Epithelial cell of prostate (primary cell): ENCODE measurements at regions not wholly inside any gene's neighbourhood (a gene's known extent, or its start where the extent isn't known, plus 50 kb on each side); places are given as distances from the start of the nearest gene placed in this dataset.
"Not testable (repeated sequence)": the region's sequence is repeated elsewhere in the genome, so short reads cannot be mapped to it uniquely, and the experiment has no call there.

ENCODE experiments used
- DNase-seq: peaks from one replicate; pipeline ENCODE4 v3.0.0-alpha.2; 2011; ENCODE audit warnings: low read depth, low spot score
- H3K27ac ChIP-seq: fragments of 450-650 bp; 2 replicates; pipeline ENCODE4 v1.5.1; 2017; ENCODE audit warnings: mild to moderate bottlenecking

- DNase-seq: no peak
- H3K27ac ChIP-seq: no peak overlapping the region
Observed at GRCh38 chr10:107579970-107580369, 415.5 kb upstream of the SORCS1 start.

- DNase-seq: no peak
- no peak overlapping the region for H3K27ac ChIP-seq
Observed at GRCh38 chr10:107577221-107577620, 412.7 kb upstream of the SORCS1 start.

GRCh38 chr10:107576746-107577145 lies 412.2 kb upstream of the SORCS1 start:
- H3K27ac ChIP-seq: no peak overlapping the region
- DNase-seq: no peak

- DNase-seq: no peak
- H3K27ac ChIP-seq: no peak overlapping the region
Observed at GRCh38 chr10:107565014-107565413, 400.5 kb upstream of the SORCS1 start.

- no peak overlapping the region for H3K27ac ChIP-seq
- no peak for DNase-seq
Observed at GRCh38 chr10:107561136-107561650, 396.7 kb upstream of the SORCS1 start.

- no peak overlapping the region for H3K27ac ChIP-seq
- no peak for DNase-seq
Observed at GRCh38 chr10:107557916-107558315, 393.4 kb upstream of the SORCS1 start.

DNA sequence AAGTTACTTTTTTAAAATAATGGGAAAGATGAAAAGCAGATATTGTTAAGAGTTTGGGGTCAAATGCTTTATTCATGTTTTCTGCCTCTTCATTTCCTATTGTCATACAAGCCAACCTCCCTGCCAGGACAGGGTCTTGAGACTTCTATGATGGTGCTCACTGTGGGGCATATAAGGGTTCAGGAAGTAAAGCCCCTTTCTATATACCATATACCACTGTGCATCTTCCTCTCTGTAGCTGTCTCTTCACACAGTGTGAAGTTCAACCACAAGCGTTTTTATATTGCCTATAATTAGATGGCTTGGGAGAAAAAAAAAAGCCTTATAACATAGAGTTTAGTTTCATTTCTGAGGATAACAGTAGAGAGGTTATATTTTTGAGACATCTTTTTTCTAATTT lies 389.8 kb upstream of the SORCS1 start:
- DNase-seq: no peak
- no peak overlapping the region for H3K27ac ChIP-seq

GRCh38 chr10:107553470-107553869 lies 389.0 kb upstream of the SORCS1 start:
- DNase-seq: no peak
- no peak overlapping the region for H3K27ac ChIP-seq

- no peak for DNase-seq
- H3K27ac ChIP-seq: no peak overlapping the region
Observed at GRCh38 chr10:107552963-107553362, 388.5 kb upstream of the SORCS1 start.

GRCh38 chr10:107548301-107548700 lies 383.8 kb upstream of the SORCS1 start:
- H3K27ac ChIP-seq: no peak overlapping the region
- no peak for DNase-seq

GRCh38 chr10:107546986-107547385 lies 382.5 kb upstream of the SORCS1 start:
- no peak for DNase-seq
- peak overlapping the region; percentile 83 for H3K27ac ChIP-seq

DNA sequence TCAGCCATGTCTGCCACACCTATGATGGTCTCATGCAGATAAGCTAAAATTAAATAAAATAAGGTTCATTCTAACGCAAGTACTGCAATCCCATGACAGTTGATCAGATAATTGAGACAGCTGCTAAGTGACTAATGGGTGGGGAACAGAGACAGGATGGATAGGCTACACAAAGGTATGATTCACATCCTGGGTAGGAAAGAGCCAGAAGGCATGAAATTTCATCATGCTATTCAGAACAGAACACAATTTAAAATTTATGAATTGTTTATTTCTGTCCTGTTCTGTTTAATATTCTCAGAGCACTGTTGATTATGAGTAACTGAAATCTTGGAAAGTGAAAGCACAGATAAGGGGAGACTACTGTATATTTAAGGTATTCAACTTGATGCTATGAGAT lies 381.8 kb upstream of the SORCS1 start:
- H3K27ac ChIP-seq: peak overlapping the region; percentile 83
- DNase-seq: peak; percentile 41

DNA sequence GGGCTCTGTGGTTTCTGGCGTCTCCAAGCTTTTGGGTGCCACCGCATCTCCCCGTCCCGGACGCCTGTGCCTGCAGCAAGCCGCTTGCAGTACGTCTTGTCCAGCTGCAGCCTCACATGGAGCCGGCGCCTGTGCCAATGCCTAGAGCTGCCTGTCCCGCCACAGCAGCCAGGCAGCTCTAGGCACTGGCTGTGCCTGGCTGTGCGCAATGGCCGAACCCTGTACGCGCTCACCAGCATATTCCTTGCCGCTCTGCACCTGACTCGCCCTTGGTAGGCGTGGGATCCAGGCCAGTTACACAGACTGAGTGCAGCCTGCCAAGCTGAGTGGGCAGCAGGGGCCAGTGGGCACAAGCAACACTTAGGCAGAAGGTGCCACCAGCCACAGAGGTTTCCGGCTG lies 381.2 kb upstream of the SORCS1 start:
- H3K27ac ChIP-seq: peak overlapping the region; percentile 83
- no peak for DNase-seq

GRCh38 chr10:107544706-107545520 lies 380.4 kb upstream of the SORCS1 start:
- H3K27ac ChIP-seq: no peak overlapping the region
- no peak for DNase-seq

GRCh38 chr10:107542607-107543006 lies 378.1 kb upstream of the SORCS1 start:
- H3K27ac ChIP-seq: no peak overlapping the region
- DNase-seq: no peak

DNA sequence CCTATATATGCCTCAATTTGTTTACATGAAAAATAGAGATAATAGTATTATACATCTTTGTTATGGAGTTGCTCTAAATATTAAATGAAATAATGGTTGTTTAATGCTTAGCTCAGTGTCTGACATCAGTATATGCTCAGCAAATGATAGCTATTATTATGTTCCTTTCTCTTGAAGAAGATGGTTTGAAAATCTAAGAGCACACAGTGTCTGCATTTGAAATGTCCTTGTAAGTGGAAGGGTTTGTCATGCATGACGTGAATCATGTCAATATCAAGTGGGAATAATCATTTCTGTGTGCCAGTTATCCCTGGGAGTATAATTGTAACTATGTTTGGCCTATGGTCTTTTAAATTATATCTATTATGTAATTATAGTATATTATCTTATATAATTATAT lies 377.5 kb upstream of the SORCS1 start:
- no peak overlapping the region for H3K27ac ChIP-seq
- DNase-seq: no peak

DNA sequence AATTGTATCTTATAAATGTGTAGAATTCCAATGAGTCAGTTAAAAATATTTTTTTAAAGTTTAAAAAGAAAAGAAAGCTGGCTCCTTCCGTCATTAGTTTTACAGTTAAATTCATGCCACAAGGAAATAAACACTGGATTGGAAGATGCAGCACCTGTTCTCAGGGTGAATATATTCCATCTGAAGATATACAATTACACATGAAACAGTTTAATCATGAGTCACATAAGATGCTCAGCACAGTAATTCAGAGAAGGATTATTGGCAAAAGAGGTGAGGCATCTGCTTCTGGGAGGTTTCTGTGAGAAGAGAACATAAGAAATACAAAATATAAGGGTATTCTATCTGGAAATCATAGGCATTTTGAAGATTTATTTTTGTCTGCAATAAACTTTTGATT lies 376.5 kb upstream of the SORCS1 start:
- H3K27ac ChIP-seq: no peak overlapping the region
- DNase-seq: no peak

DNA sequence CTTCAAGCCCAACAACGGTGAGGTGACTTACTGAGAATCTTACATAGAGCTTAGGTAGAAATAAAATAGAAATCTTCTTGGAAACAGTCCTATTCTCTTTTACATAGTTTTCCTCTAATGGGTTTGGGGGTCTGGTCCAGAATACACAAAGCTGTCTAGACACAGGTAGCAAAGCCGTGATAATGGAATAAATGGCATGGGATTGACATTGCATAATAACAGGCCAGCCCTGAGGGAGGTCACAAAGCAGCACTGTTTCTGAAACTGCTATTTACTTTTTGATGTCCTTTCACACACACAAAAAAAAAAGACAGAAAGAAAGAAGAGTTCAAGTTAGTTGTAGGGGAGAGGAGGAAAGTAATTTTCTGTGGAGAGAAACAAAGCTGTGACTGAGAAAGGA lies 364.8 kb upstream of the SORCS1 start:
- H3K27ac ChIP-seq: no peak overlapping the region
- DNase-seq: no peak

DNA sequence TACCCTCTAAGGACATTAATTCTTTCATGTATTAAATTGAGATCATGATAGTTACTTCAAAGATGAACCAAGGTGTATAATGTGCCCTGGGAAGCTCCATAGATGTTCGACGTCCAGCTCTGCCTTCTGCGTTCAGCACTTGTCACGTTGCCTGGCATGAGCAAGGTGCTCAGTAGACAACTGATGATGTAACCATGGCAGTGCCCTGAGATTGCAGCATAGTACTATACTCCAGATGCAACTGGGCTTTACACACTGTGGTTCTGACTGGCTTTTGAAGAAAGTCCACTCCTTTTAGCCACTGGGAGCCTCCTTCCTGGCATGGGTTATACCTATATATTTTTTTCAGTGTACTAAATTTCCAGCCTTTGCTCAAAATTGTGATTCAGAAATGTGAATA lies 355.8 kb upstream of the SORCS1 start:
- DNase-seq: no peak
- H3K27ac ChIP-seq: no peak overlapping the region

GRCh38 chr10:107517811-107518210 lies 353.3 kb upstream of the SORCS1 start:
- DNase-seq: no peak
- H3K27ac ChIP-seq: no peak overlapping the region

GRCh38 chr10:107516349-107516748 lies 351.8 kb upstream of the SORCS1 start:
- DNase-seq: no peak
- H3K27ac ChIP-seq: no peak overlapping the region

DNA sequence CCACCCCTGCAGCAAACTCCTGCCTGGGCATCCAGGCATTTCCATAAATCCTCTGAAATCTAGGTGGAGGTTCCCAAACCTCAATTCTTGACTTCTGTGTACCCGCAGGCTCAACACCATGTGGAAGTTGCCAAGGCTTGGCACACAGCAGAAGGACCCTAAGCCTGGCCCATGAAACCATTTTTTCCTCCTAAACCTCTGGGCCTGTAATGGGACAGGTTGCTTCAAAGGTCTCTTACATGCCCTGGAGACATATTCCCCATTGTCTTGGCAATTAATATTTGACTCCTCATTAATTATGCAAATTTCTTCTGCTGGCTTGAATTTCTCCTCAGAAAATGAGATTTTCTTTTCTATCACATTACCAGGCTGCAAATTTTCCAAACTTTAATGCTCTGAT lies 339.5 kb upstream of the SORCS1 start:
- DNase-seq, H3K27ac ChIP-seq: not testable (repeated sequence)
